GM18508 (cell line): ENCODE measurements at regions not wholly inside any gene's neighbourhood (a gene's known extent, or its start where the extent isn't known, plus 50 kb on each side); places are given as distances from the start of the nearest gene placed in this dataset.
"Not testable (repeated sequence)": the region's sequence is repeated elsewhere in the genome, so short reads cannot be mapped to it uniquely, and the experiment has no call there.

ENCODE experiments used
- ATAC-seq: cut with Tn5 transposase; IDR thresholded peaks from one replicate; pipeline ENCODE4 v1.9.1; 2021; ENCODE audit warnings: moderate number of reproducible peaks; ENCODE audit not compliant: insufficient read depth, unreplicated experiment

DNA sequence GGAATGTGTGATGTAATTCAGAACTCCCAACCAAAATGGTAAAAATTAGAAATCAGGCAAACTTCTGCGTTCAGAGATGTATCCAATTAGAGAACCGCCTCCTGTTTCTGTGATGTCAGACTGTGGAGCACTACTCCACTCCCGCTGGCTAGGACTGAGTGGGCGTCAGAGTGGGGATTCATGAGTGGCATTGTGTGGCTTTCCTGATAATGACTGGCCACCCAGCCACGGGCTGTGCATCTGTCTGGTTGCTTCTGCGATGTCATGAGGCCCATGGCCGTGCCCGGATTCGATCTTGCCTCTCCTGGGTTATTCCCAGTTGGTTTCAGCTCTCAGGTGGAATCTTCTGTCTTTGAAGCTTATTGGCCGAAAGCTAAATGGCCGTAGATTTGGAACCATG, 87.1 kb upstream of the KCNA1 start:
- ATAC-seq: no peak

DNA sequence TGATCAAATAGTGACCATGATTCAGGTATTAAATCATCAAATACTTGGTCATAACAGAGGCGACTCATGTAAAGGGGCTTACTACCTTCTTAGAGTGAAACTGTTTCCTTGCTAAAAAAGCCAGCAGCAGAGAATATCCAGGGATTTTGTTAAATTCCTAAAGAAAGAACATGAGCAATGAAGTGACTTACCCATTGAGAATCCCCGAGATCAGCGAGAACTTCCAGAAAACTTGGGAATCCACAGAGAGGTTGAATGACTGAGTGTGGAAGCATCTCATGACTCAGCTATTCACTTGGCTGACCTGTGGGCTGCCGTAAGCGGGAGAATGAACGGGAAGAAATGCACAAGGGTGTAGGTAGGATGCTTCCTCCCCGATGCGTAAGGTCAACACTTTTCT, 85.3 kb upstream of the KCNA1 start:
- ATAC-seq: no peak

DNA sequence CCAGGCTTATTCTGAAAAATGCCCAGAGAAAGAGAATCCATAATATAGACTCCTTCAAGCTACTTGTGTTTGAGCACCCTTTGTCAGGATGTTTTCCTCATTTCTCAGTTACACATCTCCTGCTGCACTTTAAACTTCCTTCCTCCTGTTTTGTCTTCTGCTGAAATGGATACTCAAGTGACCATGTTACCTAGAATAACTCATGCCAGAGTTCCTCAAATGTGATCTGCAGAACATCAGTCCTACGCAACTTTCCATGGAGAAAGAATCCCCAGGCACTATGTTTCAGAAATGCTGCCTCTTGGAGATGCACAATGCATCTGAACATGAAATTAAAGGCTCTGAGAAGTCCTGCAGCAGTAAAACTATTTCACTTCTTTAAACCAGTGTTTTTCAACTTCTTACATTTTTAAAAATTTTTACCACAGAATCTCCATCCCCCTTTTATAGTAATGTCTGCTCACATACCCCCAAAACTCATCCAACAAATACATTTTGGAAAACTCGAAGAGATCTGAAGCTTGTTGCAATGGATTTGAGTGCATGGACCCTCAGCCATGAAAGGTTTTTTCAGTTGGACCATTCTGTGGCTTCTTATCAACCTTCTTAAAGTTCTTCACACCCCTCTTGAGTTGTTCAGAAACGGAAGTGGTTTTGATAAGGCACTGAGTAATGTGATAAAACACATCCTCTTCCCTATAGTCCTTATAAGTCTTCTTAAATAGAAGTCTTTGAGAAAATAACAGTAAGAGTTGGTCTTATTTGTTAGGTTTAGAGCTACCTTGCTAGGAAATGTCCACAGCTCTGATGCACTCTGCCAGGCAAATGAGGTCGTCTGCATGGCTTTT, 84.5 kb upstream of the KCNA1 start:
- no peak for ATAC-seq

DNA sequence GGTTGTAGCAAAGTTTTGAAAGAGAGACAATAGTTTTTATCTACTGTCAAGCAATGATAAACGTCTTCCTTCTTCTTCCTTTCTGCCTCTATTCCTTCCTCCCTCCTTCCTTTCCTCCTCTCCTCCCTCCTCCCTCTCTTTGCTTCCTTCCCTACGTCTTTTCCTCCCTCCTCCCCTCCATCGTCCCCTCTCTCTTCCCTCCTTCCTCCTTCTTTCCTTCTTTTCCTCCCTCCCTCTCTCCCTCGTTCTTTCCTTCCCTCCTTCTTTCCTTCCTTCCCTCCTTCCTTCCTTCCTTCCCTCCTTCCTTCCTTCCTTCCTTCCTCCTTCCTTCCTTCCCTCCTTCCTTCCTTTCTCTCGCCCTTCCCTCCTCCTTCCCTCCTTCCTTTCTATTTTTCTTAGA, 82.8 kb upstream of the KCNA1 start:
- ATAC-seq: no peak

DNA sequence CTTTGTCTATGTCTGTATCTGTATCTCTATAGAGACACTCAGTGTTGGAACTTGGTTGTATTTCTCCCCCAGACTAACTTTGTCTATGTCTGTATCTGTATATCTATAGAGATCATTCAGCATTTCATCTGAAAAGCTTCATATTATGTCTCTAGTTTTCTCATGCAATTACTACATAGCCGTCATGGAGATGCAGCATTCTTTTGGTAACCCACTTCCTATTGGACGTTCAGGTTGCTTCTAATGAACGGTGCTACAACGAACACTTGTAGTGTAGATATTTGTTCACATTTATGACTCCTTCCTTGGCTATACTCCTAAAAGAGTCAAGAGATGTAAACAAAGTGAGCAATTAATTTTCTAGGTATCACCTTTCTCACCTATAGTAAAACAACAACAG, 81.5 kb upstream of the KCNA1 start:
- ATAC-seq: no peak

DNA sequence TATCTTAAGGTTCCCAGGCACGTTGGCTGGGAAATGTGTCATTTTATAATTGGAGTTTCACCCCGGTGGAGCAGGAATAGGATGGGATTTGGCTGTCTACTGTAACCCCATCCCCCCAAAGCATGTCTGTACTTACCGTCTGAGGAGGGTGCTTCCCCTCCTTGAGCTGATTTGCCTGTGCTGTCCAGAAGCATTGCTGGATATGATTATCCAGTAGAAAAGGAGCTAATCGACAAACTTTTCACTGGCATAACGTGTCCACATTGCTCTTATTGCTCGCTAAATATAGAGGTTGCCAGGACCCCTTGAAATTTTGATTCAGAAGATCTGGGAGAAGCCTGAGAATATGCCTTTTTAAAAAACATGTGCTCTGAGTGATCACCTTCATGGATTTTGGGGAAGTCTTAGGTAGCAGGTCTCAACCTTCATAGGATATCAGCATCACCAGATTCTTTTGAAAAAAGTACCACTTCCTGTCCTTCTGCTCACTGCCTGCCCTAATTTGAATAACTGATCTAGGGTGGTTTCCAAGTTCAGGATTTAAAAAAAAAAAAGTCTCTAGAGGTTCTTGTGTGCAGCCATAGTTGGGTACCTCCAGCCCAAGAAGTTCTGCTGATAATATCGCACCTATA, 80.4 kb upstream of the KCNA1 start:
- ATAC-seq: peak; percentile 54

DNA sequence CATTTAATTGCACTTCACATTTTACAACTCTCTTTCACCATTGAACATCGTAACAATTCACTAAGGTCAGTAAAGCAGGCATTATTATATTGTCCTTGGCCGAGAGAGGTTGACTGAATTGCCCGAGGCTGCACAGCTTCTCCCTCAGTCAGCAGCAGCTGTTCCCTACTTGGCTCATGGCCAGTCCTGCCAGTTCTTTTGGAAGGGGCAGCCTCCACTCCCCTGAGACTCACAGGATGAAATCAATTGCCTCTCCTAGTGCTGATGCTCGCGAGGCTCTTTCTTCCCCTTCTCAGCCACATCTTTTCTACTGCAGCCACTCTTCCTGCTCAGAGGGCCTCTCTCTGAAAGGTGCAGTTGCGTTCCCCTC, 79.9 kb upstream of the KCNA1 start:
- no peak for ATAC-seq

DNA sequence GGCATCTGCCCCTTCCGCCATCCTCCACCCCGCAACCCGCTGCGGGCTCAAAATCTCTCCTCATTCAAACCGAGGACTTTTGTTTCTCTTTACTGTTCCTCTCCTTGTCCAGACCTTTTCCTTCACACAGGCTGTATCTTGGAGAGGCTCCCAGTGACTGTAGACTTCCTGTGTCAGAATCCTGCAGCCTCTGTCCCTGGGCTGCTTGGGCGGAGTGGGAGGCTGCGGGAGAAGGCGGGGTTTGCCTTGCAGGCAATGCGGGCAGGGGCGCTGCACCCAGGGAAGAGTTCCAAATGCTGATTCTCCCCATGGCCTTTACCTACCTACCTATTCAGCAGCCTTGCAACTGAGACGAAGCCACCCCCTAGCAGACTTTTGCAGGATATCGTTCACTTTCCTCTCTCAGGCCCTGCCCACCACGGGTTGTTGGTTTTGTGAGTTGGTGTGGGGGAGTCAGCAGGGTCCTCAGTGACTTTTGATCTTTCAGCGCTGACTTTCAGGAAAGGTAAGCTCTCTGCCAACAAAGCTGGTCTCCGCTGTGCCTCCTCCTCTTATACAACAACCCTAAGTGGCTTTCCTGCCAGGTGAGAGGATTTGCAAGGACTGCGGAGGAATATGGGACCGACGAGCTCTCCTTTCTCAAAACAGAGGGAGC, 79.0 kb upstream of the KCNA1 start:
- no peak for ATAC-seq

DNA sequence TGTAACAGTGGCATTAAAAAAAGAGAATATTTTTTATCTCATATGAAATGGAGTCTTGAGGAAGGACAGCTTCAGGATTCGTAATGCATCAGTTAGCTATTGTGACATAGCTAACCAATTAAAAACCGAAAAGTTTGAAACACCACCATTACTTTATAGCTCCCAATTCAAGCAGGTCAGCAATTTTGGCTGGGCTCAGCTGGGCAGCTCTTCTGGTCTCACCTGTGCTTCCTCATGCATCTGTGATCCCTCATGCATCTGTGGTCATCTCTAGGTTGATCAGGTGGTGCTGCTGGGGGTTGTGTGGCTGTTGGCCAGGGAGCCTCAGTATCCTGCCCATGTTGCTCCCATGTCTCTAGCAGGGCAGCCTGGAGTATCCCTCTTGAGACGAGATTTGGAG, 76.7 kb upstream of the KCNA1 start:
- ATAC-seq: no peak

DNA sequence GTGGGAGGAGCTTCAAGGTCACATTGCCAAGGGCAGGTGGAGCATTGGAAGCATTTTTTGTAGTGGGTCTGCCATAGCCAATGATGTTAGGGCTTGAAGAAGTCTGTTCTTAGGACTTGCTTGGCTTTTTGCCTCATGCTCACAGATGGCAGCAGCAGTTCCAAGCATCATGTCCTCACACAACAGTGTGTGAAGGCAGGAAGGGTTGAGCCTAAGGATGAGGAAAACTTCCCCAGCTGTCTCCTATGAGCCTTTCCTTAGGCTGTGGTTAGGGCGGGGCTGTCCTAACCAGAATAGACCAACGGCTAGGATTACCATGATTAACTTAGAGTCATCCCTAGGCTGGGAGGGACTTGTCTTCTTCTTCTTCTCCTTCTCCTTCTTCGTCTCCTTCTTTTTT, 76.2 kb upstream of the KCNA1 start:
- ATAC-seq: no peak

DNA sequence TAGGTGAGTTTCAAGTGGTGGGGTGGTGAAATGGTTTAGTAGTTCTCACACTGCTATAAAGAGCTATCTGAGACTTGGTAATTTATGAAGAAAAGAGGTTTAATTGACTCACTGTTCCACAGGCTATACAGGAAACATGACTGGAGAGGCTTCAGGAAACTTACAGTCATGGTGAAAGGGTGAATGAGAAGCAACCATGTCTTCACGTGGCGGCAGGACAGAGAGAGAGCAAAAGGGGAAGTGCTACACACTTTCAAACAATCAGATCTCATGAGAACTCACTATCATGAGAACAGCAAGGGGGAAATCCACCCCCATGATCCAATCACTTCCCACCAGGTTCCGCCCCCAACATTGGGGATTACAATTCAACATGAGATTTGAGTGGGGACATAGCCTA, 67.3 kb upstream of the KCNA1 start:
- ATAC-seq: not testable (repeated sequence)

DNA sequence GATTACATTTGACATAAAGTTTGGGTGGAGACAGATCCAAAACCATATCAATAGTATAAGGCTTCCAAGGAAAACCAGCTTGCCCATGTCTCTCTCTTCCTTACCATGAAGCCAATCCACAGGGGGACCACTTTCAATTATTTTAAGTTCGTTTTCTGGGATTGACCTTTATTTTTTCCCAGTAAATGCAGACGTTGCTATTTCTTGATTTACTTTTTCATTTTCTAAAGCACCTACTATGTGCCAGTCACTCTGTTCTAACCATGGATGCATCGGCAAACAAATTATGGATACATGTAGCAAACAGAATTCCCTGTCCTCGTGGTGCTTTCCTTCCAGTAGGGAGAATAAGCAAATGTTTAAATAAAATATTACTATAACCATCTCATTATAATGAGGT, 65.8 kb upstream of the KCNA1 start:
- ATAC-seq: no peak

DNA sequence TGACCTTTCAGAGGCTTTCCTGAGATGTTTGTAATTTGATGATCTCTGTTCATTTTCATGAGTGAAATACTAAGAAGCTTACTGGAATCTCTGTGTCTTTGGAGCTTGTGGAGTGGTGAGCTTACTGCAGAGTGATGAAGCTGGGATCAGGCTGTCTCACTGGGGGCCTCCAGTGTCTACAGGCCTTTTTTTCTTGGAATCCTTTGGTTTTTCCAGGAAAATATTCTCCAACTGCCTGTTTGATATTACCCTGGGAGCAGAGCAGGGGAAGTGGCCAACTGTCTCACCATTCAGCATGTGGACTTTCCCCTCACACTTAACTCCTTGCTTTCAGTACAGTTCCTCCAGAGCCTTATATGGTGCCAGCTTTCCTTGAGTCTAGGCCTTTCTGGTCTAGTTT, 62.0 kb upstream of the KCNA1 start:
- no peak for ATAC-seq

DNA sequence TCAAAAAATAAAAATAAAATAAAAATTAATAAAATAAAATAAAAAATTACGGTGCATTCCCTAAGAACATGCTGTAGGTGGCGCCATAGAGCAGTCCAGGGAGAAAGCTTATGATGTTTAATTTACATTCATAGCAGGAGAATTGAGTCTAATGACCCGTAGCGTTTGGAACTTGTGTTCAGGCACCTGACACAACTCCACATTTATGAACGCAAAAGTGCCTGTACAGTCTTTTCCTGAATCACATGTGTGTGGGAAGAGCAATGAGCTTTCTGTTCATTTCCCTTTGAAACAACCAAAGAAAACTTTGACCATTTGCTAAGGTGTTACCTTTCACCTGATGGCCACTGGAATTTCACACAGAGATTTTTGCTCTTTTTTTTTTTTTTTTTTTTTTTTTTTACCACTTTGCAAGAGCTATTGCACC, 60.6 kb upstream of the KCNA1 start:
- ATAC-seq: no peak

DNA sequence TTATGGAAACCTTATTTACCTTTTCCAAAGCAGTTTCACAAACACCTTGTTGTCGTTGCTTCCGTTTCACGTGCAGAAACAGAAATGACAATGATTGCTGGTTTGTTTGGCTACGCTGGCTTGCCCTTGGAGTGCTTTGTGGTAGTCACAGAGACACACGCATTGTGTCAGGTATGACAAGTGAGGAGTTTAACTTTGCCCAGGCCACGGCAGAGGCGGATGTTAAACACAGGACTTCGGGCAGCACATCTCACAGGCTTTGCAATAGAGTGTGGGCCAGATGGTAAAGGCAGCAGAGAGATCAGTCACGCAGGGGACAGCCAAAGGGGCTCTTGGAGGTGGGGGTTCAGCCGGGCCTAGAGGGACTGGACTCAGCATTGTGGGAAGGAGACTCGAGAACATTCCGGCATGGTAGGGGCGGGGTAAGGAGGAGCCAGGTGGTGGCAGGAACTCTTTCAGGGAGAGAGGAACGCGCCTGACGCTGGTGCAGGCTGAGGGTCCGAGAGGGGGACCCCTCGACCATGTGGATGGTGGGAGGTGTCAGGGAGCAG, 59.8 kb upstream of the KCNA1 start:
- no peak for ATAC-seq

DNA sequence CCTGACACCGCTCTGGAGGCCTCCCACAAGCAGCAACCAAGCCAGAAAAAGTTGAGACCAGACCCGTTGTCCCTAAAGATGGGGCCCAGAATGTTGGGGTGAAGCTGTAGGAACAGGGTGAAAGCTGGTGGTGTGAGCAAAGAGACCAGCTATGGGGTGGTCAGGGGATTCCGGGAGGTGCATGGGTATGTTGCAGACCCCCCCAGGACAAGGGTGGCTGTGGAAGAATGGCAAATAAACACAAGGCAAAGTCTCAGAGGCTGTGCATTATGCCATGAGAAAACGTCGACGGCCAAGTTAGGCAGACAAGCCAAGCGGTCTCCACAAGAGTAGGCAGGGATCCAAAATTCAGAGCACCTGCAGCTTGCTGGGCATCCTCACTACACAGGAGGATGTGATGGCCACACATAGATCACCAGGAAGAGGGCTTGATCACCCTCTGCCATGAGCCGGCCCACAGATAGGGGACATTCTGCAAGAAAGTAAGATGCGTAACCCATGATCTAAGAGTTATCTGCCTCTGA, 58.8 kb upstream of the KCNA1 start:
- ATAC-seq: no peak

DNA sequence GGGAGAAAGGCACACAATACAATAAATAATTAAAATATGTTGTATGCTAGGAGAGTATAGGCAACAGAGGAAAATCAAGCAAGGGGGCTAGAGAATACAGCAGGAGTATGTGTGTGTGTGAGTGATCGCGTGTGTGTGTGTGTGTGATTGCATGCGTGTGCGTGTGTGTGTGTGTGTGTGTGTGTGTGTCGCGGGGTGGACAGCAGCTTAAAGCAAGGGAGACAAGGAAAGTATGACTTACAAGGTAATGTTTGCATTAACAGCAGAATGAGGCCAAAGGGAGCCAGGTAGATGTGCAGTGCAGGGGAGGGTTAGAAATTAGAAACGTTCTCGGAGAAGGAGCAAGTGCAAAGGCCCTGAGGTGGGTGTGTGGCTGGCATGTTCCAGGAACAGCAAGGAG, 57.4 kb upstream of the KCNA1 start:
- no peak for ATAC-seq

DNA sequence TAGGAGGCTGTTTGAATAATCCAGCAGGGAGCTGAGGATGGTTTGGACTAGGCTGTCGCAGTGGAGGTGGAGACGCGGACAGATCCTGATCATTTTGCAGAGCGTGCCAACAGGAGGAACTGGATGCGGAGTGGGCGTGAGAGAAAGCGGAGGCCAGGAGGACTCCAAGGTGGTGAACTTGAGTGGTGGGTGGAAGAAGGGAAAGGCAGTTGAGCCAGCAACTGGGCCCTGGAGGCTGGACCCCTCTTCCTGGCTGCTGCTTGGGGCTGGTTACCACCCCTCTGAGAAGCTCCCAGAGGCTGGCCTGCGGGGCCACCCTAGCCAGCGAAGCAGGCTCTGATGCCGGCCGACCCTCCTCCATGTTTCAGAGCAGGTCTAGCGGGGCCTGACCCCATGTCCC, 56.8 kb upstream of the KCNA1 start:
- no peak for ATAC-seq

DNA sequence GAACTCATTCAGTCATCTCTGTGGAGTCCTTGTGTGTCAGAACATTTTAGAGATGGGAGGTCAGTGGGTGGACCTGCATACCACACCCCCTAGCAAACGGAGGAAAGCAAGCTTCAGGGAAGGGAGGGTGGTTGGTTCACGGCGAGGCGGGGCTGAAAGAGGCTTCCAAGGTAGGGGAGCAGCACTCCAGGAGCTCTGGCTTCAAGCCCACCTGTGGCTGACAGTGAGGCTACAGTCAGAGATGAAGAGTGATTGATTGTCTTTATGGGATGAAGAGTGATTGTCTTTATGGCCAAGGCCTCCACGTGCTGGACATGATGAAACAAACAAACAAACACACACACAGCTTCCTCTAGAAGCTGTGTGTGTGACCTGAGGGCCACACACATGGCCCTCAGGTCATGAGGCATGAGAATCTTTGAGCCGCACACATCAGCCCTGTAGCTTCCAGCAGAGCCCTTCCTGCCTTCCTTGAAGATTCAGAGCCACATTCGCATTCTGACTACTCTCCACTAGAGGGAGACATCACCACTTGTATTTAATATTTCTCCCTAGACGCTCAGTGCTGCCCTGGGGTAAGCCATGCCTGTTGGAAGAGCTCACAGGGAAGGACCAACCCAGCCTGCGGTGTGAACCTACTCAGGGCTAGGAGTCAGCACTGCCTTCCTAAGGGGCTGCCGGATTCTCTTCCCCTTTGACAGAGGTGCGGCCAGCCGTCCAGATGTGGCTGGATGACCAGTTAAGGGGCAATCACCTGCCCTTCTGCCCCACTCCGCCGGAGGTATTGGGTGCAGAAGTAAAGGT, 54.4 kb upstream of the KCNA1 start:
- no peak for ATAC-seq

DNA sequence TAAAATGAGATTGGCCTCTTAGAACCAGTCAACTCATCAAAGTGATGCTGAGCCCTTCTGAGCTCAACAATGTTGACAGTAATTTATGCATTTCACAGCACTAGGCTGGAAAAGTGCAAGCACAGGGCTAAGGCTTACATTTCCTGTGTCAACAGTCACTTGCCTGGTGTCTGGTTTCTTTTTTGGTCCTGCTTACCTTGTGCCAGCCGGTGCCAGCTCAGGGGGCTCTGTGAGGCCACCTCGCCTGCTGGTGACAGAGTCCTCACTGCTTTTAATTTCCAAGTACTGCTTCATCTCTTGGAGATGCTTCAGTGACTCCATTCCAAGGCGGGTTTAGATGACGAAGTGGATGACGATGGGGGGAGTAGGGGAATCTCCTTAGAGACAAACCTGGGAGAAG, 53.1 kb upstream of the KCNA1 start:
- ATAC-seq: no peak
